GM19328 (cell line): ENCODE measurements at regions not wholly inside any gene's neighbourhood (a gene's known extent, or its start where the extent isn't known, plus 50 kb on each side); places are given as distances from the start of the nearest gene placed in this dataset.
"Not testable (repeated sequence)": the region's sequence is repeated elsewhere in the genome, so short reads cannot be mapped to it uniquely, and the experiment has no call there.

Experiments used
- ATAC-seq: cut with Tn5 transposase; IDR thresholded peaks from one replicate; pipeline ENCODE4 v1.9.1; 2021; ENCODE audit warnings: mild to moderate bottlenecking, moderate library complexity; ENCODE audit not compliant: unreplicated experiment

DNA sequence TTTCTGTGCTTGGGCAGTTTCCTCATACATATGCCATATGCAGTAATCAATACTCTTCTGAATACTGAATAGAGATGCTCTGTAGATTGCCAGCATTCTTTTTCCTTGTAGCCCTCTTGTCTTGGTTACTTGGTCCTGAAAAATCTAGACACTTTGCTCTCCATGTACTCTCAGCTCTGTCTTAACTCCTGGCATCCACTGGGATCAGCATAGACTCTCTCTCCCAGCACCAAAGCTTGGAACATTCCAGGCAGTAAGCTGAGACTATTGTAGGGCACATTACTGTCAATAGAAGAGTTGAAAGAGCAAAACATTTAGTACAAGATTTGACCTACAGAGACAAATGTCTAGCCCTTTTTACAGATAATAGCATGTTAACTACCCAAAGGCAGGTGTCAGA is 1100.3 kb downstream of the TBL1XR1 start:
- no peak for ATAC-seq

DNA sequence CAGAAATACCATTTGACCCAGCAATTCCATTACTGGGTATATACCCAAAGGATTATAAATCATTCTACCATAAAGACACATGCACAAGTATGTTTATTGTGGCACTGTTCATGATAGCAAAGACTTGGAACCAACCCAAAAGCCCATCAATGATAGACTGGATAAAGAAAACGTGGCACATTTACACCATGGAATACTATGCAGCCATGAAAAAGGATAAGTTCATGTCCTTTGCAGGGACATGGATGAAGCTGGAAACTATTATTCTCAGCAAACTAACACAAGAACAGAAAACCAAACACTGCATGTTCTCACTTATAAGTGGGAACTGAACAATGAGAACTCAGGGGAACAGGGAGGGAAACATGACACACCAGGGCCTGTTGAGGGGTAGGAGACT is 1103.4 kb downstream of the TBL1XR1 start:
- not testable (repeated sequence) for ATAC-seq

DNA sequence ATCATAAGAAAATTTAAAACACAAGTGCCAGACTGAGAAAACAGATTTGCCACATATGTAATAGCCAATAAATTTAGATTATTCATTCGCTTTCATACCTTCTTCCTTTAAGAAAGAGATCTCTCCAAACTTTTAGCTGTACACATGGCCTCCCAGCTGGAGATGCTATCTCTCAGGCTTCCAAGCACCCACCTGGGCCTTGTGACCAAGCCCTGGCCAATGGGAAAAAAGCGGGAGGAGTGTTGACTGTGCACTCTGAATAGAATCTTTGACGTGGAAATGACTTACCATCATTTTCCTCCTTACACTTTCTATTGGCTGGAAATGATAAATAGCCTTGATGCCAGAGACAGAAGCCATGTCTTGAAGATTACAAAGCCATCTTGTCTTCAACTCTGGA is 1106.6 kb downstream of the TBL1XR1 start:
- ATAC-seq: no peak

DNA sequence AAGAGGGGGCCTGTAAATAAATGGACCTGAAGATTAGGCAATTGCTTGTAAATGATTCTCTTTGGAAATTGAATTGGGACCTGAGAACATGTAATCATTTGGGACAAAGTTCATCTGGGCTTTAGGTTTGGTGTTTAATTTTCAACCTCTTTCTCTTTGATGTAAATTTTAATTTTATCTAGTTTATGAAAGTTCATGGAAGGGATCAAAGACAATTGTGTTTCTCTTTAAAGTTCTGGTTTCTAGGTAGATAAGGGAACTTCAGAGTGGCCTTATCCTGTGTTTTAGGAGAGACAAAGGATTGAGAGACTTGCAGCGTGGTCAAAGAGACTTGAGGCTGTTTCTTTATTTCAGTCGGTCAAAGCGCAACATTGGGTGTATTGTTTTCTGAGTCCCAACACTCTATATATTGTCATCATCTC is 1108.3 kb downstream of the TBL1XR1 start:
- ATAC-seq: no peak

DNA sequence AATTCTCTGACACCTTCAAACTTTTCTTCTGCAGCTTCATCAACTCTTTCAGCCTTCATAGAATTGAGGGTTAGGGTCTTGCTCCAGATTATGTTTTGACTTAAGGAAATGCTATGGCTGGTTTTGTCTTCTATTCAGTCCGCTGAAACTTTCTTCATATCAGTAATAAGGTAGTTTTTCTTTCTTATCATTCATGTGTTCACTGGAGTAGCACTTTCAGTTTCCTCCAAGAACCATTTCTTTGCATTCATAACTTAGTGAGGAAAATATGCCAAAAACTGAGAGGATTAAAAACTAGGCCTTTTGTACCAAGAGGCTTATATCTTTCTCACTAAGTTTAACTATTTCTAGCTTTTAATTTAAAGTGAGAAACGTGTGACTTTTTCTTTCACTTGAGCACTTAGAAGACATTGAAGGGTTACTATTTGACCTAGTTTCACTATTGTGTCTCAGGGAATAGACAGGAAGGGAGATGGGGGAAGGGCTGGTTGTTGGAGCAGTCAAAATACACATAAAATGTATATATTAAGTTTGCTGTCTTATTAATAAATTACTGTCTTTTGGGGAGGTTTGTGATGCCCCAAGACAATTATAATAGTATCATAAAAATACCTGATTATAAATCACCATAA is 1110.1 kb downstream of the TBL1XR1 start:
- ATAC-seq: no peak

DNA sequence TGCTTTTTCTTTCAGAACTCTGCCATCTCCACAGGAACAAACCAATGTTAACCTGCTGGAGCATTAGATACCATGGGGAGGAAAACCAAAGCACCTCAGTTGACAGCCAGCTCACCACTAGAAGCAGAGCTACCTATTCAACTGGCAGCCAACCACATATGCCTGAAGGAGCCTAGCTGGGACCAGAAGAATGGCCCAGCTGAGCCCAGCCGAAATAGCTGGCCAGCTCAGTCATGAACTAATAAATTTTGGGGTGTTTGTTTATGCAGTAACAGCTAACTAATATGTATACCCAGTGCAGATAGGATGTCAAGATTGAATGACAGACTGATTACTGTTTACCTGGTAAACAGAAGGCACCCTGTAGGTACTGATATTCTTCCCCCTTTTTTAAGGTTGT is 1117.5 kb downstream of the TBL1XR1 start:
- no peak for ATAC-seq

DNA sequence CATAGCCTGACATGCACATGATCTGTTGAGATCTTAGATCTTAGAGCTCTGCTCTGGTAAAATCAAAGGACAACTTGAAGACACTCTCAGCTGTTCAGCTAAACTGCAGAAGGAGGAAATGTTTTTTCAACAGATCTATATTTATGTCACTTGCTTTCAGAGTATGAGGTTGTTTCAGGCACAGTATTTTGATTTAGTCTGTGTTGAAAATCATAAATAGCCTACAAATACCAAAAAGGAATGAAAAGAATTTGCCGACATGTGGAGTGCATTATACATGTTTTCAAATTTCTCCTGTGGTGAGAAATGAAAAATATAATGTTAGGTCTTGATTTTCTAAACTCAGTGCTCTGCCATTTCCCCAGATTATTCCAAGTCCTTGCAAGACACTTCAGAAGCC is 1118.4 kb downstream of the TBL1XR1 start:
- ATAC-seq: no peak

DNA sequence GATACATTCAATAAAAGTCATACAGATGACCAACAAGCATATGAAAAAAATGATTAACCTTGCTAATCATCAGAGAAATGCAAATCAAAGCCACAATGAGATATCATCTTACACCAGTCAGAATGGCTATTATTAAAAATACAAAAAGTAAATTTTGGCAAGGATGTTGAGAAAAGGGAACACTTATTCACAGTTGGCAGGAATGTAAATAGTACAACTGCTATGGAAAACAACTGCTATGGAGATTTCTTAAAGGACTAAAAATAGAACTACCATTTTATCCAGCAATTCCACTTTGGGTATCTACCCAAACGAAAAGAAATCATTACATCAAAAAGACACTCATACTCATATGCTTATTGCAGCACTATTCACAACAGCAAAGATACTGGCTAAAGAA is 1121.8 kb downstream of the TBL1XR1 start:
- no peak for ATAC-seq

DNA sequence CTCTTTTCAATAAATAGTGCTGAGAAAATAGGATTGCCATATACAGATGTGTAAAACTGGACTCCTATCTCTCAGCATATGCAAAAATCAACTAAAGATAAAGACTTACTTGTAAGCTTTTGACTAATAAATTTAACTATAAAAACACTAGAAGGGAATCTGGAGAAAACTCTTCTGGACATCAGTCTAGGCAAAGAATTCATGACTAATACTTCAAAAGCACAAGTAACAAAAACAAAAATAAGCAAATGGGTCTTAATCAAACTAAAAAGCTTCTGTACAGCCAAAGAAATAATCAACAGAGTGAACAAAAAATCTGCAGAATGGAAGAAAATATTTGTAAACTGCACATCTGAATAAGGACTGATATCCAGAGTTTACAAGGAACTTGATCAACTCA is 1122.2 kb downstream of the TBL1XR1 start:
- ATAC-seq: no peak

DNA sequence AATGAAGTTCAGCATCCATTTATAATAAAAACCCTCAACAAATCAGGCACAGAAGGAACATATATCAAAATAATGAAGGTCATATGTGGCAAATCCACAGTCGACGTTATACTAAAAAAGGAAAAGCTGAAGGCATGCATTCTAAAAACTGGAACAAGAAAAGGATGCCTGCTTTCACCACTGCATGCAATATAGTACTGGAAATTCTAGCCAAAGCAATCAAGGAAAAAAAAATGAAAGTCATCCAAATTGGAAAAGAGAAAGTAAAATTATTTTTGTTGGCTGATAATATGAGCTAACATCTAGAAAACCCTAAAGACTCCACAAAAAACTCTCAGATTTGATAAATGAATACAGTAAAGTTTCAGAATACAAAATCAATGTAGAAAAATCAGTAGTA is 1123.2 kb downstream of the TBL1XR1 start:
- no peak for ATAC-seq

DNA sequence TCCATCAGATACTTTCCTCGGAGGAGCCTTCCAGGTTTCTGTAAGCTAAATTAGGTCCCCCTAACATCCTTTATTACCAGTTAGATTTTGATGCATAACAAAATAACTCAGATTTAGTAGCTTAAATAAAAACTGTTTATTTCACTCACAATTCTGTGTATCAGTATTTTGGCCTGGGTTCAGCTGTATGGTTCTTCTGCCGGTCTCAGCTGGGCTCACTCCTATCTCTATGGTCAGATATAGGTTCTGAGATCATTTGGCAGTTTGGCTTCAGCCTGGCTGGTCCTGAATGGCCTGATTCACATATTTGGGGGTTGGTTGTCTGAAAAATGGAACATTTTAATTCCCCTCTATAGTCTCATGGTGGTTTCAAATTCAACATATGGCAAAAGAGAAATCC is 1125.3 kb downstream of the TBL1XR1 start:
- ATAC-seq: no peak

DNA sequence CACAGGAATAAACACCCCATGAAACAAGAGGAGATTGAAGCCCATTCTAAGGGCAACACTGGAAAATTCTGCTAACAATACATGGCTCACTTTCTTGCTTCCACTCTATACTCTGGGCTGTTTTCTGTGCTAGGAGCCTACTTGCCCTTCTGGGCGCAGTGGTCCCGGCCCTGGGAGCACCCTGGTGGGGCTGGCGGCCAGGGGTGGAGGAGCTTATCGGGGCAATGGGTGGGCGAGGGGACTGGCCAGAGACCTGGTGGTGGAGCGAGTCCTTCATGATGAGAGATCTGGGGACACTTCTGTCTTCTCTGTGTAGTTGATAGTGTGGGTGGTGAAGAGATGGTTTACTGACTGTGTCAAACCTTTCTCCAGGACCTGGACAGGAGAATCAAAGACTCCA is 1128.5 kb downstream of the TBL1XR1 start:
- ATAC-seq: no peak

DNA sequence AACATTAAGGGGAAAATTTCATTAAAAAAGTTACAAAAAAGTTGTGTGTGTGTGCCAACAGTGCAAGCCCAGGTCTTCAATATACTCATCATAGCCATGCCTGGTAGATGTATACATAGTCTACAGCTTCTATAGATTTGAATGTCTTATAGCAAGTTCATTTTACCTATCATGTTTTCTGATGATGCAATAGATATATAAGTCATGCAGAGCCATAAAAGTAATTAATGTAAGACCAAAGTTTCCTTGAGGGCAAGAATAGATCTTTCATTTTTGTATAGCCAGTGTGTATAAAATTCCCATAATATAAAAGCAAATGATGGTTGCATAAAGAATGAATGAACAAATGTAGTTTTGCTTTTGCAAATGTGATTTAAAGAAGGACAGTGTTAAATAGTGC is 1138.4 kb downstream of the TBL1XR1 start:
- no peak for ATAC-seq

DNA sequence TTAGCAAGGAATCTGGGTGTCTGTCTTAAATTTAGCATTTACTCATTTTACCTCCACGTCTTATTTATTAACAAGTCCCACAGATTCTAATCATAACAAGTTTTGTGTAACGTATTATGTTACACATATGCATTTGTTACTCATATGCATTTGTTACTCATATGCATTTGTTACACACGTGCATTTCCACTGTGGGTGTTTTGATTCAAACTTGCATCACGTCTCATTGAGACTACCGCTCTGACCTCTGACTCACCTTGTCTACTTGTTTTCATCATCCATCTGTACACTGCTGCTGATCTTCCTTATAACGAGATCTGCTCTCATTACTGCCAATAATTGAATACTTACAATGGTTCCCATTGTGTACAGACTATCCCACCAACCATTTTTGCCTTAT is 1141.4 kb downstream of the TBL1XR1 start:
- no peak for ATAC-seq

DNA sequence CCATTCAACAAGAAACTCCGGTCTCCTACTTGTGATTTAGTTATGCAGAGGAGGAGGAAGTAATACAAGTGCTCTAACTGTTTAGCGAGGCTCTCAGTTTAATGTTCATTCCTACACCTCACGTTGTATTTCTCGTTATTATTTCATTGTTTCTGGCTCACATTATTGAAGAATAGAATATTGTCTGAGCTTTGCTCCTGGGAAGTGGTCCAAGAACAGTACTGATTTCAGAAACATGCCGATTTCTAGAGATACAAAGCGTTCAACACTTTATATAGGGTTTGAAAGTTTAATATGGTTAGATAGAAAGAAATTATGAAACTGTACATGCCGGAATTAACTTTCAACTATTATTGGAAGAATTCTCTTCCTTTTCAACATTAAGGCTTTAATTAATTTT is 1145.5 kb downstream of the TBL1XR1 start:
- ATAC-seq: no peak

DNA sequence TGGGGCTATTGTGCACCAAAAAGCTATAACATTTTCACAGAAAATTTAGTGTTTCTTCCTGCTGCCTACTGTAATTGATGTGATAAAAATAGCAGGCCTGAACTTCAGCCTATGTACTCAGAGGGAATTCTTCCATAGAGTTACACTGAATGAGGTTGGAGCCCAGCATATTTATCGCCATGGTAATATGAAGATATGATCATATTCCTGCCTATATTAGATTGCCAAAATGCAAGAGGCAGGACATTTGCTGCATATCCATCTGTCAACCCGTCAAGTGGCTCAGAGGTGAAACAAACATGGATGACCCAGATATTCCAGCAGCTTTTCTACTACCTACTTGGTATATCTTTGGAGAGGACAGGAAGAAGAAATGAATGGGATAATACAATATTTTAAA is 1150.6 kb downstream of the TBL1XR1 start:
- no peak for ATAC-seq

DNA sequence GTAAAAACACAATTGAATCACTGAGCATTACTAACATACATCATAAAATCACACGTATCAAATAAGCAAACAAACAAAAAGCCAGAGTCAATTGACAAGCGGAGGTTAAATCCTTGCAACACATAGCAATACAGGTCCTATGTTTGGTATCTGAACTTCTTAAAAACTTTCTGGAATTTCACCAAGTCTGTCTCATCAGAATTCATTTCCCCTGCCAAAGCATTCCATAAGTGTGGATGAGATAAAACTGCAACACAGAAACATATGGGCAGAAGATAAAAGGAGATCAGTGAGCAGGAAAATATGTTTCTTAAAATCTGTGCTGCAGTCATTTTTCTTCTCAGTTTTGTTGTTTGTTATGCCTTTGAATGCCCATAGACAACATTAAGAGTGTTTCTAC is 1155.5 kb downstream of the TBL1XR1 start:
- ATAC-seq: no peak

DNA sequence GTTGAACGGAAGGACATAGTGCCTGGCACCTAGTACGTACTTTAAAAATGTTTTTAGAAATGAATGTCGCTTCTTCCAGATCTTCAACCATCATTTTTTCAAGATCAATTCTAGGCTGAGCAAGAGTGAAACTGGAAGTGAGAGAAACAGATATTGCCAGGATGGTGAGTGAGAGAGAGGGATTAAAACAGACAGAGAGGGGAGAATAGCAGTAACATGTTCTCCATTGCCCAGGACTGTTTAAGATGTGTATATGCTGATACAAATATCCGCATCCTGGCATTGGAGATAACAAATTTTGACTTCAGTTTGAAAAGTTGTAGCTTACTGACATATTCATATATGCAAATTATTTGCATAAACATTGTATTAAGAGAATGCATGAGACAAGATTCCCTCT is 1156.1 kb downstream of the TBL1XR1 start:
- no peak for ATAC-seq

DNA sequence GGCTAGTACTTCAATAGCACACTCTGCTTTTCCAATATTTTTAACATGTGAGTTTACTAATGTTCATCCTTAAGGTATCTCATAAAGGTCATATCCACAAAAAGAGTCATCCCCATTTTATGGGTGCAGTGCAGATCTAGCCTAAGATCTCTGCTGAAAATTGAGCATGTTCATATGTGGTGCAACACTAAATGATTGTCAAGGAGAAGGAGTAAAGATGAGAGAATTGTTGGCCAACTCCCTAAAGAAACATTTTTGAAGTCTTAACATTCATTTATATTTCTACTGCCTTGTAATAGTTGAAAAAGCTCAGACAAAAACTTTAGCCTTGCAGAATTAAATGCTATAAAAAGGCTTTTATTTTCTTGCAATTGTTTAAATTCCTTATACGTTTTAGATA is 1159.6 kb downstream of the TBL1XR1 start:
- no peak for ATAC-seq

DNA sequence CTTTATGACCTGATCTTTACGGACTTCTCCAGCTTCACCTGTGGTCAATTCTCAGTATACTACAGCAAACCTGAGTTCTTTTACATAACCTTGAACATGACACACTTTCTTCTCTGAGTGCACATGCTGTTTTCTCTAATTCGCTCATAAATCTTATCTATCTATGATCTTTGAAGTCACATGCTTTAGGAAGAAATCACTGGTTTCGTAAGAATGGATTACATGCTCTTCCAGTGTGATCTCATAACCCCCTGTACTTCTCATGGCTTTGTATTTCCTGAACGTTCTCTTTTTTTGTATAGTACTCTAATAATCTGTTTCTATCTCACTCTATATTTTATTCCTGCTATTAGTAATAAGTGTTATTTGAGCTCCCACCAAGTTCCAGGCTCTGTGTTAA is 1165.2 kb downstream of the TBL1XR1 start:
- no peak for ATAC-seq

DNA sequence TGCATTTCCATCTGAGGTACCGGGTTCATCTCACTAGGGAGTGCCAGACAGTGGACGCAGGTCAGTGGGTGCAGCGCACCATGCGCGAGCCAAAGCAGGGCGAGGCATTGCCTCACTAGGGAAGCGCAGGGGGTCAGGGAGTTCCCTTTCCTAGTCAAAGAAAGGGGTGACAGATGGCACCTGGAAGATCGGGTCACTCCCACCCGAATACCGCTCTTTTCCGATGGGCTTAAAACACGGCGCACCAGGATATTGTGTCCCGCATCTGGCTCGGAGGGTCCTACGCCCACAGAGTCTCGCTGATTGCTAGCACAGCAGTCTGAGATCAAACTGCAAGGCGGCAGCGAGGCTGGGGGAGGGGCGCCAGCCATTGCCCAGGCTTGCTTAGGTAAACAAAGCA is 1157.1 kb downstream of the NAALADL2 start:
- not testable (repeated sequence) for ATAC-seq

DNA sequence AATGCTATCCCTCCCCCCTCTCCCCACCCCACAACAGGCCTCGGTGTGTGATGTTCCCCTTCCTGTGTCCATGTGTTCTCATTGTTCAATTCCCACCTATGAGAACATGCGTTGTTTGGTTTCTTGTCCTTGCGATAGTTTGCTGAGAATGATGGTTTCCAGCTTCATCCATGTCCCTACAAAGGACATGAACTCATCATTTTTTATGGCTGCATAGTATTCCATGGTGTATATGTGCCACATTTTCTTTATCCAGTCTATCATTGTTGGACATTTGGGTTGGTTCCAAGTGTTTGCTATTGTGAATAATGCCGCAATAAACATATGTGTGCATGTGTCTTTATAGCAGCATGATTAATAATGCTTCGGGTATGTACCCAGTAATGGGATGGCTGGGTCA is 1156.1 kb downstream of the NAALADL2 start:
- not testable (repeated sequence) for ATAC-seq

DNA sequence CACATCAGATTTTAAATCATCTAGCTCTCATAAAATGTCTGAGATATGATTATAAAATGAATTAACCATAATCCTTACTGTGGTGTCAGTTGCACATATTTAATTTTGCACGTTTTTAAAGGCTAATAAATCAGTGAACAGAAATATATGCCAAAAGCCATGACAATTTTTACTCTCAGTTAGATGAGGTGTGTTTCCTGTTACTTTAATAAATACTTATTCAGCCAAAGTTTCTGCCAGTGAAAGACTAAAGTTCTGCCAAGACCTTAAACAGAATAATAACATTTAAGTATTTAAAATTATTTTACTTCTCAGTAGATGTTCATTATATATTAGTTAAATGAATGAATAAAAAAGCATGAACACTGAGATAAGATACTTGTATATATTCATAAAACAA is 1150.1 kb downstream of the NAALADL2 start:
- no peak for ATAC-seq

DNA sequence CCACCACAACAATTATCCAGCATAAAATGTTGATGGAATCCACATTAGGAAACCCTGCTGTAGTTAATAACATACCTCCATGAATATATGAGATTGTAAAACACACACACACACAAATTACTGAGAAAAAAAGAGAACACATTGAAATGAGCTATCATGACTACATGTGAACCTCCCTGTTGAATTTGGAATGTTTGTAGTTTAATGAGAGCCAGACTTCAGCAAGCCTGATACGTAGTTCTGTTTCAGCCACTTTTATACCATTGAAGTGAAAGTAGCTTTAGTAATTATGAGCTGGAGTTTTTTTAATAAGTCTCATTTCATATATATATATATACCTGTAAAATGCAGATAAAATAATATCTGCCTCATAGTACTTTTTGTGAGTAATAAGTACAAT is 1146.4 kb downstream of the NAALADL2 start:
- ATAC-seq: no peak
